MM.1S (cell line): ENCODE measurements at regions not wholly inside any gene's neighbourhood (a gene's known extent, or its start where the extent isn't known, plus 50 kb on each side); places are given as distances from the start of the nearest gene placed in this dataset.

Source experiments
- DNase-seq: peaks from one replicate; pipeline ENCODE4 v3.0.0-alpha.2; 2015
- H2AFZ ChIP-seq: fragments of 300-600 bp; sonication (generic); 2 replicates; pipeline ENCODE4 v1.6.0; 2016; ENCODE audit warnings: antibody characterized with exemption, low read length
- H3F3A ChIP-seq: fragments of 300-600 bp; sonication (generic); 2 replicates; pipeline ENCODE4 v1.6.1; 2016; ENCODE audit warnings: mild to moderate bottlenecking, antibody characterized with exemption, low read length, moderate library complexity, mixed read lengths; ENCODE audit not compliant: insufficient read depth
- H3K27ac ChIP-seq: fragments of 300-600 bp; sonication (generic); 2 replicates; pipeline ENCODE4 v1.5.1; 2016; ENCODE audit warnings: mild to moderate bottlenecking, low read length
- H3K27me3 ChIP-seq: fragments of 300-600 bp; sonication (generic); replicated peaks from 2 replicates; pipeline ENCODE4 v1.6.0; 2016; ENCODE audit warnings: low read length; ENCODE audit not compliant: insufficient read depth
- H3K36me3 ChIP-seq: fragments of 300-600 bp; sonication (generic); replicated peaks from 2 replicates; pipeline ENCODE4 v1.6.1; 2016; ENCODE audit warnings: mild to moderate bottlenecking, low read length, mixed read lengths; ENCODE audit not compliant: insufficient read depth
- H3K4me1 ChIP-seq: fragments of 300-600 bp; sonication (generic); 2 replicates; pipeline ENCODE4 v1.6.1; 2016; ENCODE audit warnings: low read length, mixed read lengths
- H3K4me2 ChIP-seq: fragments of 300-600 bp; sonication (generic); 2 replicates; pipeline ENCODE4 v1.6.0; 2016; ENCODE audit warnings: low read depth, low read length
- H3K4me3 ChIP-seq: fragments of 300-600 bp; sonication (generic); 2 replicates; pipeline ENCODE4 v1.5.1; 2016; ENCODE audit warnings: low read length, mixed read lengths
- H3K79me2 ChIP-seq: fragments of 300-600 bp; sonication (generic); 2 replicates; pipeline ENCODE4 v1.6.1; 2016; ENCODE audit warnings: mixed run types, low read length, mixed read lengths
- H3K9ac ChIP-seq: fragments of 300-600 bp; sonication (generic); 2 replicates; pipeline ENCODE4 v1.6.1; 2016; ENCODE audit warnings: low read length, mixed read lengths
- H3K9me2 ChIP-seq: fragments of 300-600 bp; sonication (generic); replicated peaks from 2 replicates; pipeline ENCODE4 v1.6.1; 2016; ENCODE audit warnings: mild to moderate bottlenecking, low read length, mixed read lengths; ENCODE audit not compliant: insufficient read depth
- H3K9me3 ChIP-seq: fragments of 300-600 bp; sonication (generic); replicated peaks from 2 replicates; pipeline ENCODE4 v1.6.1; 2016; ENCODE audit warnings: mild to moderate bottlenecking, low read length, mixed read lengths; ENCODE audit not compliant: insufficient read depth
- H4K20me1 ChIP-seq: fragments of 300-600 bp; sonication (generic); 2 replicates; pipeline ENCODE4 v1.6.1; 2016; ENCODE audit warnings: mild to moderate bottlenecking, low read length, moderate library complexity, mixed read lengths; ENCODE audit not compliant: insufficient read depth
- EZH2 ChIP-seq: fragments of 300-600 bp; sonication (generic); optimal IDR thresholded peaks from 2 replicates; pipeline ENCODE3; 2017; ENCODE audit warnings: low read depth, mild to moderate bottlenecking, antibody characterized with exemption, low read length, mixed read lengths
- EZH2phosphoT487 ChIP-seq: fragments of 300-600 bp; sonication (generic); IDR thresholded peaks from 2 replicates; pipeline ENCODE4 v1.6.1; 2018; ENCODE audit warnings: antibody characterized with exemption, low read length
- TF ChIP-seq, protein P1 (sequence below): fragments of 300-600 bp; sonication (generic); IDR thresholded peaks from 2 replicates; pipeline ENCODE4 v1.5.1; 2016; ENCODE audit warnings: antibody characterized with exemption, low read length, mixed read lengths

DNA sequence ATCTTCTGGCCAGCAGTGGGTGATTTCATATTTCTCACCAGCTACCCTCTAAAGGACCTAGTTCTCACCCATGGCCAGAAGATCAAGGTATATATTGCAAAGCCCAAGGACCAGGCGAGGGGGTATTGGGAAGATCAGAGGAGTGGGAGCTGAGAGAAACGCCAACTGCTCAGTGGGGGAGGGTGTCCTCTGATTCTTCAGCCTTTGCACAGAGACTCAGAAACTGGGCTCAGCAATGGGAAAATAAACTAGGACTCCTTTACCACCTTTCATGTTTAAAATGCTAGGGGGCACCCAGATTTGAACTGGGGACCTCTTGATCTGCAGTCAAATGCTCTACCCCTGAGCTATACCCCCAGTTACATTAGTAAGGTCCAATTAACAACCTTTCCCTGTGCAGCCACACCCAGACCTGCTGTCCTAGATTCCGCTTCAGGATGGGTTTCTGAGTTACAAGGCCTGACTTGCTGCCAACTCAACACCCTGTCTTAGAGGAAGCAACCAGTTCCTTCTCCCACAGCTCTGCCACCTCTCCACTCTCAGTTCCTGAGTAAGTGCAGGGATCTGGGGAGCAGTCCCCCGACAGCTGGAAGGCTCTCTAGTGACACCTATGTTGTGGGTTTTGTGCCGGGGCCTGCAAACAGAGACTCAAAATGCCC, 93.5 kb downstream of the ZNF783 start:
- no peaks in the 10 kb centered on the region for H3K4me1 ChIP-seq
- H3K9me3 ChIP-seq: no peaks in the 10 kb centered on the region
- no peaks in the 10 kb centered on the region for H3K9me2 ChIP-seq
- no peak overlapping the region for H3K9ac ChIP-seq
- H3K36me3 ChIP-seq: no peaks in the 10 kb centered on the region
- no peak overlapping the region for H3K4me3 ChIP-seq
- TF ChIP-seq EZH2phosphoT487 (no peak), EZH2 (no peak)
- TF ChIP-seq, protein P1, sequence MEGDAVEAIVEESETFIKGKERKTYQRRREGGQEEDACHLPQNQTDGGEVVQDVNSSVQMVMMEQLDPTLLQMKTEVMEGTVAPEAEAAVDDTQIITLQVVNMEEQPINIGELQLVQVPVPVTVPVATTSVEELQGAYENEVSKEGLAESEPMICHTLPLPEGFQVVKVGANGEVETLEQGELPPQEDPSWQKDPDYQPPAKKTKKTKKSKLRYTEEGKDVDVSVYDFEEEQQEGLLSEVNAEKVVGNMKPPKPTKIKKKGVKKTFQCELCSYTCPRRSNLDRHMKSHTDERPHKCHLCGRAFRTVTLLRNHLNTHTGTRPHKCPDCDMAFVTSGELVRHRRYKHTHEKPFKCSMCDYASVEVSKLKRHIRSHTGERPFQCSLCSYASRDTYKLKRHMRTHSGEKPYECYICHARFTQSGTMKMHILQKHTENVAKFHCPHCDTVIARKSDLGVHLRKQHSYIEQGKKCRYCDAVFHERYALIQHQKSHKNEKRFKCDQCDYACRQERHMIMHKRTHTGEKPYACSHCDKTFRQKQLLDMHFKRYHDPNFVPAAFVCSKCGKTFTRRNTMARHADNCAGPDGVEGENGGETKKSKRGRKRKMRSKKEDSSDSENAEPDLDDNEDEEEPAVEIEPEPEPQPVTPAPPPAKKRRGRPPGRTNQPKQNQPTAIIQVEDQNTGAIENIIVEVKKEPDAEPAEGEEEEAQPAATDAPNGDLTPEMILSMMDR: no peak
- no peak overlapping the region for H2AFZ ChIP-seq
- H3K79me2 ChIP-seq: no peaks in the 10 kb centered on the region
- no peaks in the 10 kb centered on the region for H3K27me3 ChIP-seq
- DNase-seq: no peak
- no peak overlapping the region for H3K27ac ChIP-seq
- H4K20me1 ChIP-seq: no peaks in the 10 kb centered on the region
- H3K4me2 ChIP-seq: no peak overlapping the region
- H3F3A ChIP-seq: no peaks in the 10 kb centered on the region

DNA sequence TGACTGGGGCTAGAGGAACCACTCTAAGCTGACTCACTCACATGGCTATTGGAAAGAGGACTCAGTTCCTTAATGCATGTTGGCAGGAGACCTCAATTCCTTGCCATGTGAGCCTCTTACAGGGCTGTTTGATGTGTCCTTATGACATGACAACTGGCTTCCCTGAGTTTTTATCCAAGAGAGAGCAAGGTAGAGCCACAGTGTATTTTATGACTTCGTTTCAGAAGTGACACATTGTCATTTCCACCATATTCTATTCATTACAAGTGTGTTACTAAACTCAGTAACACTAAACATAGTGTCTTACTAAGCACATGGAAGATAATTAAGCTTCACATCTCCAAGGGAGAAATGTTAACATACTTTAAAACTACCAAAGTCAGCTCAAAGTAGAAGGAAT, 98.2 kb downstream of the ZNF777 start:
- no peaks in the 10 kb centered on the region for H3K4me1 ChIP-seq
- H3F3A ChIP-seq: no peaks in the 10 kb centered on the region

DNA sequence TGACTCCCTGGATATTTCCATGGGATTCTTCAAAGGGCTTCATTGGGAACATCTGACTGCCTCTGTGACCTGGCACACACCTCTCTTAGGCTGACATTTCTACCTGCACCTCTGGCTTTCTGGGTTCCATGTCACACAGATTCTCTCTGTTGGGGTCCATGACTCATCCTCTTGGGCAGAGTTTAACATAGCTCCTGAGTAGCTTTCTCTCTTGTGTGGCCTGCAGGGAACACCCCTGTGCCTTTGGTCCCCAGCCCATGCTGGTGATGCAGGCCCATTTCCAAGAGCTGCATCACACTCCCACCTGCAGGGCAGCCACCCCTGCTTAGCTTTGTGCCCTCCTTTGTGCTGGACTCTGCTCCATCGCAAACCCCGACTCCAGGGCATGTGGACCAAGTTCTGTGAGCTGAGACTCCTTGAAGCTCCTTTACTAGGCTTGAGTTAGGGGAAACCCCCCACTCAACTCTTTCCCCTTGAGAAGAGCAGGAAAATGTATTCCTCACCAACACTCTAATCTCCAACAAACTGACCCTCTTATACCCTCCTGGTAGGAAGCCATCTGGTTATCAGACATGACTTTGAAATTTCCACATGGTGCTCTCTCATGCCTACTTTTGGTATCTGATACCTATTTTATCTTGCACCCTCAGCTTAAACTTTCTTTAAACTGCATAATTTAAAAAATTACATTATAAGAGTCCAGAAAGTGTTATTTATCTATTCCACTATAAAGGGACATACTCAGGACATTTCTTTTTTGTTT, 93.3 kb downstream of the ZNF777 start:
- H3F3A ChIP-seq: no peaks in the 10 kb centered on the region
- TF ChIP-seq, protein P1: no peak
- no peak for TF ChIP-seq EZH2phosphoT487
- no peak for TF ChIP-seq EZH2

More for the DNA sequence above, 98.2 kb downstream of the ZNF777 start:
- H3K4me2 ChIP-seq: no peak overlapping the region
- no peak overlapping the region for H2AFZ ChIP-seq
- no peak for DNase-seq
- no peak overlapping the region for H3K4me3 ChIP-seq
- H3K9me3 ChIP-seq: no peaks in the 10 kb centered on the region
- no peaks in the 10 kb centered on the region for H4K20me1 ChIP-seq
- no peaks in the 10 kb centered on the region for H3K9me2 ChIP-seq
- H3K27me3 ChIP-seq: no peaks in the 10 kb centered on the region
- no peak overlapping the region for H3K9ac ChIP-seq
- H3K36me3 ChIP-seq: no peaks in the 10 kb centered on the region
- no peaks in the 10 kb centered on the region for H3K79me2 ChIP-seq
- TF ChIP-seq, protein P1: no peak
- no peak for TF ChIP-seq EZH2
- no peak for TF ChIP-seq EZH2phosphoT487
- H3K27ac ChIP-seq: no peak overlapping the region

More for the DNA sequence above, 93.3 kb downstream of the ZNF777 start:
- Histone ChIP-seq H3K4me3 (no peak overlapping the region), H3K4me1 (no peaks in the 10 kb centered on the region), H3K79me2 (no peaks in the 10 kb centered on the region), H3K9me3 (no peaks in the 10 kb centered on the region), H3K9me2 (no peaks in the 10 kb centered on the region), H4K20me1 (no peaks in the 10 kb centered on the region), H2AFZ (no peak overlapping the region), H3K36me3 (no peaks in the 10 kb centered on the region), H3K9ac (no peak overlapping the region), H3K27ac (no peak overlapping the region), H3K4me2 (no peak overlapping the region), H3K27me3 (no peaks in the 10 kb centered on the region)
- no peak for DNase-seq
